ENCODE measurements at regions not wholly inside any gene's neighbourhood (a gene's known extent, or its start where the extent isn't known, plus 50 kb on each side); places are given as distances from the start of the nearest gene placed in this dataset.

DNA sequence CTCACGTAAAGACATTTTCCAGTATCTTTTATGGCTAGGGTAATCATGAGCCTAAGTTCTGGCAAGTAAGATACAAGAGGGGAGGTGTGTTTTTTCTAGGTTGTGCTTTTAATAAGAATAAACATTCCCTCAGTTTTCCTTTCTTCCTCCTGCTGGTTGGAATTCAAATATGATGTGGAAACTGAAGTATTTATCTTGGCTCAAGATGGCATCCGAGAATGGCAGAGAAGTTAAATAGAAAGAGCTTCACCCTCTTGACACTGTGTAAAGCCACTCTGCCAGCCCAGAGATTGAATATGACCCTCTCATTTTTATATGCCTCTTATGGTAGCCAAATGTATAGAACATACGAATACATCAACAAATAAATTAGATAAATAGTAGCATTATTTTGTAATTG is 438.4 kb downstream of the ISL1 start:
- Histone ChIP-seq H2BK20ac (ENCODE audit: low read length) (no peak overlapping the region), H3K14ac (ENCODE audit: insufficient read length) (no peak overlapping the region), H4K5ac (ENCODE audit: insufficient read length, low read depth, low read length) (no peak overlapping the region), H3K79me2 (ENCODE audit: control insufficient read depth in 1 of 2, insufficient read depth in 2 of 2, low read length in 2 of 2) (no peaks in the 10 kb centered on the region), H3K9ac (replicated peaks in 1 of 4; ENCODE audit: extremely low read depth in 1 of 4, low read depth in 3 of 4, low read length in 3 of 4) (no peak overlapping the region), H2AFZ (ENCODE audit: low read length) (no peak overlapping the region), H3K9me3 (ENCODE audit: insufficient read depth in 2 of 2, low read depth in 1 of 2, low read length in 1 of 2) (no peaks in the 10 kb centered on the region), H3K4me2 (ENCODE audit: insufficient read depth in 1 of 2, low read depth in 2 of 2, low read length in 2 of 2) (no peak overlapping the region), H4K20me1 (replicated peaks in 1 of 2; ENCODE audit: control insufficient read depth in 1 of 2, insufficient read depth in 2 of 2, low read length in 2 of 2) (no peaks in the 10 kb centered on the region), H3K27me3 (replicated peaks in 1 of 4; ENCODE audit: control insufficient read depth in 3 of 4, extremely low read depth in 1 of 4, insufficient read depth in 3 of 4, low read length in 3 of 4) (no peaks in the 10 kb centered on the region), H4K8ac (ENCODE audit: extremely low read depth, insufficient read depth, low read length) (no peak overlapping the region), H3K4me1 (replicated peaks in 1 of 4; ENCODE audit: control insufficient read depth in 3 of 4, insufficient read depth in 4 of 4, low read length in 3 of 4) (no peaks in the 10 kb centered on the region), H3K27ac (ENCODE audit: low read depth, low read length) (no peak overlapping the region), H2BK120ac (replicated peaks; ENCODE audit: low read depth, low read length) (no peak overlapping the region), H3K36me3 (ENCODE audit: control insufficient read depth in 2 of 4, insufficient read depth in 4 of 4, low read length in 3 of 4) (no peaks in the 10 kb centered on the region), H3K56ac (replicated peaks; ENCODE audit: insufficient read length, low read depth, low read length) (no peak overlapping the region), H4K91ac (replicated peaks; ENCODE audit: insufficient read length, low read length) (no peak overlapping the region), H3K79me1 (ENCODE audit: low read depth, low read length) (no peaks in the 10 kb centered on the region), H3K4me3 (ENCODE audit: extremely low read depth in 1 of 4, insufficient read depth in 2 of 4, low read depth in 3 of 4, low read length in 4 of 4) (no peak overlapping the region), H2BK12ac (ENCODE audit: low read depth, low read length) (no peak overlapping the region), H3K23ac (ENCODE audit: insufficient read length) (no peak overlapping the region), H3K18ac (ENCODE audit: extremely low read depth, low read length) (no peak overlapping the region), H2AK5ac (ENCODE audit: low read depth, low read length) (no peak overlapping the region), H3K23me2 (ENCODE audit: low read depth, low read length) (no peaks in the 10 kb centered on the region), H2BK15ac (ENCODE audit: low read length) (no peak overlapping the region), H3K4ac (replicated peaks; ENCODE audit: insufficient read length, low read depth, low read length) (no peak overlapping the region), H2BK5ac (ENCODE audit: low read depth, low read length) (no peak overlapping the region)
- ChIA-PET POLR2A (ENCODE audit: partially characterized antibody) (no interaction called here), CTCF (ENCODE audit: partially characterized antibody) (no interaction called here)
- DNase-seq (ENCODE audit: low read depth in 1 of 2, low spot score in 2 of 2) (no peak), FAIRE-seq (no peak)
- 97% methylated on average over 3 of the region's 3 CpGs; no CpG with 5 or more reads in 1 of the 2 experiments for WGBS, 2 experiments (ENCODE audit: extremely low coverage in 1 of 2, insufficient coverage in 1 of 2, insufficient read length in 1 of 2, insufficient replicate concordance in 2 of 2, low coverage in 1 of 2, low lambda C conversion rate in 2 of 2, missing lambda C conversion rate in 1 of 2)
- TF ChIP-seq SUZ12 (IDR thresholded peaks at IDR 0.05; ENCODE audit: low read length): no peak
- no peak for TF ChIP-seq TEAD4 (IDR thresholded peaks at IDR 0.05; ENCODE audit: low read depth, low read length)
- TF ChIP-seq, protein P1, sequence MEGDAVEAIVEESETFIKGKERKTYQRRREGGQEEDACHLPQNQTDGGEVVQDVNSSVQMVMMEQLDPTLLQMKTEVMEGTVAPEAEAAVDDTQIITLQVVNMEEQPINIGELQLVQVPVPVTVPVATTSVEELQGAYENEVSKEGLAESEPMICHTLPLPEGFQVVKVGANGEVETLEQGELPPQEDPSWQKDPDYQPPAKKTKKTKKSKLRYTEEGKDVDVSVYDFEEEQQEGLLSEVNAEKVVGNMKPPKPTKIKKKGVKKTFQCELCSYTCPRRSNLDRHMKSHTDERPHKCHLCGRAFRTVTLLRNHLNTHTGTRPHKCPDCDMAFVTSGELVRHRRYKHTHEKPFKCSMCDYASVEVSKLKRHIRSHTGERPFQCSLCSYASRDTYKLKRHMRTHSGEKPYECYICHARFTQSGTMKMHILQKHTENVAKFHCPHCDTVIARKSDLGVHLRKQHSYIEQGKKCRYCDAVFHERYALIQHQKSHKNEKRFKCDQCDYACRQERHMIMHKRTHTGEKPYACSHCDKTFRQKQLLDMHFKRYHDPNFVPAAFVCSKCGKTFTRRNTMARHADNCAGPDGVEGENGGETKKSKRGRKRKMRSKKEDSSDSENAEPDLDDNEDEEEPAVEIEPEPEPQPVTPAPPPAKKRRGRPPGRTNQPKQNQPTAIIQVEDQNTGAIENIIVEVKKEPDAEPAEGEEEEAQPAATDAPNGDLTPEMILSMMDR (IDR thresholded peaks at IDR 0.05; ENCODE audit: control extremely low read depth in 1 of 3, insufficient read depth in 1 of 3, low read depth in 1 of 3, low read length in 3 of 3): no peak
- TF ChIP-seq EP300 (IDR thresholded peaks at IDR 0.05; ENCODE audit: borderline replicate concordance in 1 of 2, low read depth in 2 of 2, low read length in 2 of 2): no peak
- no peak for TF ChIP-seq YY1 (IDR thresholded peaks at IDR 0.05; ENCODE audit: low read depth, low read length)
- TF ChIP-seq SRF (IDR thresholded peaks at IDR 0.05; ENCODE audit: low read depth, low read length): no peak
- TF ChIP-seq POLR2AphosphoS5 (IDR thresholded peaks at IDR 0.05; ENCODE audit: low read depth, low read length): no peak
- no peak for TF ChIP-seq CHD1 (IDR thresholded peaks at IDR 0.05; ENCODE audit: low read depth, low read length)
- no peak for TF ChIP-seq BACH1 (IDR thresholded peaks at IDR 0.05; ENCODE audit: low read length)
- no peak for TF ChIP-seq SIX5 (IDR thresholded peaks at IDR 0.05; ENCODE audit: low read depth, low read length)
- TF ChIP-seq SAP30 (IDR thresholded peaks at IDR 0.05; ENCODE audit: insufficient read depth, insufficient replicate concordance, low read length): no peak
- TF ChIP-seq, protein P2, sequence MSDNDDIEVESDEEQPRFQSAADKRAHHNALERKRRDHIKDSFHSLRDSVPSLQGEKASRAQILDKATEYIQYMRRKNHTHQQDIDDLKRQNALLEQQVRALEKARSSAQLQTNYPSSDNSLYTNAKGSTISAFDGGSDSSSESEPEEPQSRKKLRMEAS (IDR thresholded peaks at IDR 0.05): no peak
- no peak for TF ChIP-seq BRCA1 (IDR thresholded peaks at IDR 0.05; ENCODE audit: low read depth, low read length)
- TF ChIP-seq CREB1 (IDR thresholded peaks at IDR 0.05): no peak
